Gastroesophageal sphincter (tissue), 3 donors: ENCODE measurements at regions not wholly inside any gene's neighbourhood (a gene's known extent, or its start where the extent isn't known, plus 50 kb on each side); places are given as distances from the start of the nearest gene placed in this dataset.

ENCODE experiments used
- EP300 ChIP-seq: sonication (generic); formaldehyde crosslinking; IDR thresholded peaks from one replicate; pipeline ENCODE4 v1.6.1; 2017; ENCODE audit warnings: antibody characterized with exemption, mild to moderate bottlenecking
- TF ChIP-seq, protein P1 (sequence below), 4 experiments: fragments of 200-600 bp in 2 of 4; fragments of 450-650 bp in 2 of 4; sonication (generic) in 1 of 4; IDR thresholded peaks; one replicate each; pipeline ENCODE4 v1.5.1; 2017 to 2019; ENCODE audit warnings: antibody characterized with exemption in 4 of 4, mild to moderate bottlenecking in 2 of 4, moderate library complexity in 2 of 4

DNA sequence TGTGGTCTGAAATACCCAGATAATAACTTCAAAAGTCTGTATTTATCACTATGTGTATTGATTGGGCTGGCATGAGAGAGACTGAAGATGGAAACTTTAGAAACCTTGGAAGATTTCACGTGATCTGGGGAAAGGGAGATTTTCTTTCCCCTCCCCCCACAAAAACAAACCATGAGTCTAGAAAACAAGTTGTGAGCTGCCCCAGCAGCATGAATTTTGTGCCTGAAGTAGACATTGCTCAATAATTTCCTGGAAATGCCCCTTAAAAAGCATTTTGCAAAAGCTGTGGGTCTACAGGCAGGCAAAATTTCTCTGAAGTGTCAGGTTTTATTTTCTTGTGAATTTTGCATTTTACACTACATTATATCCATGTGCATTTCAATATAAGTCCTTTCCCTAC lies 101.8 kb downstream of the ETAA1 start:
- TF ChIP-seq, protein P1, sequence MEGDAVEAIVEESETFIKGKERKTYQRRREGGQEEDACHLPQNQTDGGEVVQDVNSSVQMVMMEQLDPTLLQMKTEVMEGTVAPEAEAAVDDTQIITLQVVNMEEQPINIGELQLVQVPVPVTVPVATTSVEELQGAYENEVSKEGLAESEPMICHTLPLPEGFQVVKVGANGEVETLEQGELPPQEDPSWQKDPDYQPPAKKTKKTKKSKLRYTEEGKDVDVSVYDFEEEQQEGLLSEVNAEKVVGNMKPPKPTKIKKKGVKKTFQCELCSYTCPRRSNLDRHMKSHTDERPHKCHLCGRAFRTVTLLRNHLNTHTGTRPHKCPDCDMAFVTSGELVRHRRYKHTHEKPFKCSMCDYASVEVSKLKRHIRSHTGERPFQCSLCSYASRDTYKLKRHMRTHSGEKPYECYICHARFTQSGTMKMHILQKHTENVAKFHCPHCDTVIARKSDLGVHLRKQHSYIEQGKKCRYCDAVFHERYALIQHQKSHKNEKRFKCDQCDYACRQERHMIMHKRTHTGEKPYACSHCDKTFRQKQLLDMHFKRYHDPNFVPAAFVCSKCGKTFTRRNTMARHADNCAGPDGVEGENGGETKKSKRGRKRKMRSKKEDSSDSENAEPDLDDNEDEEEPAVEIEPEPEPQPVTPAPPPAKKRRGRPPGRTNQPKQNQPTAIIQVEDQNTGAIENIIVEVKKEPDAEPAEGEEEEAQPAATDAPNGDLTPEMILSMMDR (IDR thresholded peaks at IDR 0.05) = no peak
- TF ChIP-seq EP300 = no peak
